Astrocyte (in vitro differentiated cells and primary cell): ENCODE measurements at regions not wholly inside any gene's neighbourhood (a gene's known extent, or its start where the extent isn't known, plus 50 kb on each side); places are given as distances from the start of the nearest gene placed in this dataset.

Experiments used
- DNase-seq: peaks from one replicate; pipeline ENCODE4 v3.0.0-alpha.2; 2010; ENCODE audit warnings: low read depth
- FAIRE-seq: peaks from 2 replicates; lab custom pipeline; 2011; peaks lifted over from hg19 to GRCh38; lab: Jason Lieb, UNC
- H2AFZ ChIP-seq: 2 replicates; pipeline ENCODE4 v1.6.0; 2012; ENCODE audit warnings: low read depth, low read length, inconsistent platforms
- H3K27ac ChIP-seq: 2 replicates; pipeline ENCODE4 v1.5.1; 2011; ENCODE audit warnings: low read depth, low read length, inconsistent platforms
- H3K27me3 ChIP-seq: 2 replicates; pipeline ENCODE4 v1.6.0; 2011; ENCODE audit warnings: low read length, inconsistent platforms; ENCODE audit not compliant: insufficient read depth
- H3K36me3 ChIP-seq: 2 replicates; pipeline ENCODE4 v1.5.1; 2011; ENCODE audit warnings: low read length, inconsistent platforms; ENCODE audit not compliant: insufficient read depth
- H3K4me1 ChIP-seq: 2 replicates; pipeline ENCODE4 v1.5.1; 2011; ENCODE audit warnings: low read length, inconsistent platforms; ENCODE audit not compliant: insufficient read depth
- H3K4me2 ChIP-seq: 2 replicates; pipeline ENCODE4 v1.6.0; 2012; ENCODE audit warnings: low read length, inconsistent platforms
- H3K4me3 ChIP-seq: 2 replicates; pipeline ENCODE4 v1.5.1; 2011; ENCODE audit warnings: low read depth, mild to moderate bottlenecking, low read length, inconsistent platforms; ENCODE audit not compliant: insufficient read depth
- H3K79me2 ChIP-seq: 2 replicates; pipeline ENCODE4 v1.6.0; 2012; ENCODE audit warnings: mild to moderate bottlenecking, low read length, inconsistent platforms; ENCODE audit not compliant: insufficient read depth
- H3K9ac ChIP-seq: 2 replicates; pipeline ENCODE4 v1.6.0; 2012; ENCODE audit warnings: mild to moderate bottlenecking, low read length, inconsistent platforms
- H3K9me3 ChIP-seq: 2 replicates; pipeline ENCODE4 v1.5.1; 2012; ENCODE audit warnings: low read depth, mild to moderate bottlenecking, low read length, inconsistent platforms; ENCODE audit not compliant: insufficient read depth
- H4K20me1 ChIP-seq: 2 replicates; pipeline ENCODE4 v1.6.0; 2012; ENCODE audit warnings: low read length, inconsistent platforms; ENCODE audit not compliant: insufficient read depth
- H3K27ac Mint-ChIP-seq: one replicate; pipeline ENCODE4 v1.8.0; 2021; ENCODE audit warnings: mild to moderate bottlenecking, mixed read lengths; ENCODE audit not compliant: unreplicated experiment
- H3K27me3 Mint-ChIP-seq: one replicate; pipeline ENCODE4 v1.8.0; 2021; ENCODE audit warnings: low read depth, mixed read lengths; ENCODE audit not compliant: unreplicated experiment
- H3K36me3 Mint-ChIP-seq: one replicate; pipeline ENCODE4 v1.8.0; 2021; ENCODE audit warnings: low read depth, mixed read lengths; ENCODE audit not compliant: unreplicated experiment
- H3K4me1 Mint-ChIP-seq: one replicate; pipeline ENCODE4 v1.8.0; 2021; ENCODE audit warnings: low read depth, mixed read lengths; ENCODE audit not compliant: unreplicated experiment
- H3K4me3 Mint-ChIP-seq: one replicate; pipeline ENCODE4 v1.8.0; 2021; ENCODE audit warnings: mild to moderate bottlenecking, moderate library complexity, mixed read lengths; ENCODE audit not compliant: unreplicated experiment
- H3K9me3 Mint-ChIP-seq: one replicate; pipeline ENCODE4 v1.8.0; 2021; ENCODE audit warnings: mild to moderate bottlenecking, mixed read lengths; ENCODE audit not compliant: unreplicated experiment
- EZH2 ChIP-seq: IDR thresholded peaks from 2 replicates; pipeline ENCODE4 v1.6.1; 2012; ENCODE audit warnings: mild to moderate bottlenecking, low read length, inconsistent platforms; ENCODE audit not compliant: insufficient read depth
- TF ChIP-seq, protein P1 (sequence below): IDR thresholded peaks from 2 replicates; pipeline ENCODE4 v1.5.1; 2011; ENCODE audit warnings: low read depth, mild to moderate bottlenecking, inconsistent platforms, low read length, moderate library complexity; ENCODE audit not compliant: insufficient read depth

DNA sequence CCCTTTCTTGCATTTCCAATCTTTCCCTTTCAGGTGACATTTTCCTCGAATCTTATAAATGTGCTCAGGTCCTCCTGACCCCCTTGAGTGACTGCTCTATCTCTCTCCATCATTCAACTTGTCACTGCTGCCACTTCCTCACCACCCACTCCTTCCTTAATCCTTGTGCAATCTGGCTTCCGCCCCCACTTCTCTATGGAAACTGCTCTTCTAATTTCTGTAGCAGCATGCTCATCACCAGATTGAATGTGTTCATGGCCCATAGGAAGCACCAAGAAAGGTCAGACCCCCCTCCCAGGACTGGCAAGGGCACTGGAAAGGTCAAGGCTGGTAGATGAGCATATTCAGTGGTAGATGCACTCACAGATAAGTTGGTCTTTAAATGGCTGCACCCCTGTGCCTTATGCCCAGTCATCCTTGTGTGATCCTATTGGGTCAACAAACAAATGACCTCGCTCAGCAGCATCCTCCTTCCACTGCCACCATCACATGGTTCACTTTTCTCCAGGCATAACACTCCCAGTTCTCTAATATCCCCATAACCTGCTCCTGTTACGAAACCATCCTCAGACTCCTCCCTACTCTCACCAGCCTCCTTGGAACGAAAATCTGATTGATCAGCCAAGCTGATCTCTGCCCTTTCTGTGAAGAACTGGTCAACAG, 288.5 kb upstream of the POU3F1 start:
- Mint-ChIP-seq H3K4me1 (no peaks in the 10 kb centered on the region), H3K36me3 (no peaks in the 10 kb centered on the region), H3K9me3 (peaks cover 2% of the 10 kb centered on the region), H3K27me3 (peaks cover 46% of the 10 kb centered on the region), H3K27ac (no peak overlapping the region), H3K4me3 (no peak overlapping the region)
- H3K79me2 ChIP-seq: no peaks in the 10 kb centered on the region
- H3K36me3 ChIP-seq: no peaks in the 10 kb centered on the region
- H2AFZ ChIP-seq: no peak overlapping the region
- FAIRE-seq: no peak
- TF ChIP-seq, protein P1, sequence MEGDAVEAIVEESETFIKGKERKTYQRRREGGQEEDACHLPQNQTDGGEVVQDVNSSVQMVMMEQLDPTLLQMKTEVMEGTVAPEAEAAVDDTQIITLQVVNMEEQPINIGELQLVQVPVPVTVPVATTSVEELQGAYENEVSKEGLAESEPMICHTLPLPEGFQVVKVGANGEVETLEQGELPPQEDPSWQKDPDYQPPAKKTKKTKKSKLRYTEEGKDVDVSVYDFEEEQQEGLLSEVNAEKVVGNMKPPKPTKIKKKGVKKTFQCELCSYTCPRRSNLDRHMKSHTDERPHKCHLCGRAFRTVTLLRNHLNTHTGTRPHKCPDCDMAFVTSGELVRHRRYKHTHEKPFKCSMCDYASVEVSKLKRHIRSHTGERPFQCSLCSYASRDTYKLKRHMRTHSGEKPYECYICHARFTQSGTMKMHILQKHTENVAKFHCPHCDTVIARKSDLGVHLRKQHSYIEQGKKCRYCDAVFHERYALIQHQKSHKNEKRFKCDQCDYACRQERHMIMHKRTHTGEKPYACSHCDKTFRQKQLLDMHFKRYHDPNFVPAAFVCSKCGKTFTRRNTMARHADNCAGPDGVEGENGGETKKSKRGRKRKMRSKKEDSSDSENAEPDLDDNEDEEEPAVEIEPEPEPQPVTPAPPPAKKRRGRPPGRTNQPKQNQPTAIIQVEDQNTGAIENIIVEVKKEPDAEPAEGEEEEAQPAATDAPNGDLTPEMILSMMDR: no peak
- TF ChIP-seq EZH2: no peak
- H3K4me1 ChIP-seq: no peaks in the 10 kb centered on the region
- DNase-seq: no peak
- peaks cover 14% of the 10 kb centered on the region for H3K27me3 ChIP-seq
- H3K4me3 ChIP-seq: no peak overlapping the region
- H3K9ac ChIP-seq: no peak overlapping the region
- no peak overlapping the region for H3K4me2 ChIP-seq
- H4K20me1 ChIP-seq: no peaks in the 10 kb centered on the region
- H3K9me3 ChIP-seq: no peaks in the 10 kb centered on the region
- no peak overlapping the region for H3K27ac ChIP-seq

DNA sequence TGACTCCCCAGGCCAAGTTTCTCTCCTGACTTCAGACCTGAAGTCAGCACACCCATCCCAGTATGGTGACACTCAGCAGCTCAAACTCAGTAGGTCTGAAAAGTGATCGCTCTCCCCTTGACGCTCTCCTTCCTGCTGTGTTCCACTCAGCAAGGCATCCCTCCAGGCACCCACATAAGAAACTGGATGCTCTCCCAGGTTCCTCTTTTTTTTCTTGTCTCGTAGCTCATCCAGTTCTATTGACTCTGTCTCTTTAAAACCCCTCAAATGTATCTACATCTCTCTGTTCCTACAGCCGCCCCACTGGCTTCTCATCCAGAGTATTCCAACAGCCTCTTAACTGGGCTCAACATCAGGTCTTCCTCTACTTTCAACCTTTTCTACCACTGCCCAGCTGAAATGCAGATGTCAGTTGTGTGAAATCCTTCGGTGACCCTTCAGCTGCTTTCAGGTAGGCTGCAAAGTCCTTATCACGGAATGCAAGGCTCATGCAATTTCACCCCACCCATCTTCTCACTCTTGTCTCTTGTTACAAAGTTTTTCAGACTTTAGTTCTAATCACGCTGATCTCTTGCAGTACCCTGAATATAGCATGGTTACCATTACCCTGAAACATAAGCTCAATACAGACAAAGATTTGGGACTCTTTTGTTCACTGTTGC, 286.2 kb upstream of the POU3F1 start:
- H3K9ac ChIP-seq: no peak overlapping the region
- H3K36me3 ChIP-seq: no peaks in the 10 kb centered on the region
- no peak for FAIRE-seq
- Mint-ChIP-seq H3K4me1 (no peaks in the 10 kb centered on the region), H3K27me3 (peaks cover 41% of the 10 kb centered on the region), H3K36me3 (no peaks in the 10 kb centered on the region), H3K27ac (no peak overlapping the region), H3K4me3 (no peak overlapping the region), H3K9me3 (peaks cover 1% of the 10 kb centered on the region)
- H2AFZ ChIP-seq: no peak overlapping the region
- no peak for TF ChIP-seq EZH2
- H3K79me2 ChIP-seq: no peaks in the 10 kb centered on the region
- H3K27me3 ChIP-seq: peaks cover 15% of the 10 kb centered on the region
- no peaks in the 10 kb centered on the region for H3K9me3 ChIP-seq
- no peaks in the 10 kb centered on the region for H3K4me1 ChIP-seq
- no peak overlapping the region for H3K4me3 ChIP-seq
- no peak overlapping the region for H3K4me2 ChIP-seq
- no peaks in the 10 kb centered on the region for H4K20me1 ChIP-seq
- no peak for DNase-seq
- no peak overlapping the region for H3K27ac ChIP-seq

DNA sequence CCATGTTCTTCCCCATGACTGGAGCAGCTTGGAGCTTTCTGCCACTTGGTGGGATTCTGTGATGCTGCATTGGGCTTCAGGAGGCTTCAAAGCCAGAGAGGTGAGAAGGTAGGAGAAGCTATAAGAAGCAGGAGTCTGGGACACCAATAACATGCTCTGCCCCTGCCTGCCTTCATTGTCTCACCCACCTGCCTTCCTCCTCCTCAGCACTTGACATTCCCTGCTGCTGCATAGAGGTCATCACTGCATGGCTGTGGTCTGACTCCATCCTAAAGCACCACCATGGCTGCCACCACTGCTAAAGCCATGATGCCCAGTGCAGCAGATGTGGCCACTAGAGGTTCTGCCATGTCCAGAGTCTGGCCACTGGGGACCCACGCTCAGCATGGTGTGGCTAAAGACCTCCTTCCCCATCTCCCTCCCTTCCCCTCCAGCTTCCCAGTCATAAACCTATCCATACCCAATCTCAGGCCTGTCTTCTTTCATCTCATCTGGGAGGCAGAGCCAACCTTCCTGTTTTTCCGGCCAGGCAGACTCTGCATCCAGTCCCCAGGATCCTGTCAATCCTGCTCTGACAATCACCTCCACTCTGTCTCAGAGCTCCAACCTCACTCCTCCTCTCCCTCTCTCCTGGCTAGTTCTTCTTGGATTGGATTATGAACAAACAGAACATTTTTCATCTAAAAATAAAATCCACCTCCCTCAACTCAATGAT, 285.1 kb upstream of the POU3F1 start:
- Histone ChIP-seq H3K4me1 (no peaks in the 10 kb centered on the region), H3K79me2 (no peaks in the 10 kb centered on the region), H3K36me3 (no peaks in the 10 kb centered on the region), H4K20me1 (no peaks in the 10 kb centered on the region), H3K9ac (no peak overlapping the region), H3K4me2 (no peak overlapping the region), H3K27me3 (peaks cover 11% of the 10 kb centered on the region), H3K9me3 (no peaks in the 10 kb centered on the region), H2AFZ (no peak overlapping the region), H3K4me3 (no peak overlapping the region), H3K27ac (no peak overlapping the region)
- FAIRE-seq (no peak), DNase-seq (no peak)
- Mint-ChIP-seq H3K27ac (no peak overlapping the region), H3K27me3 (peaks cover 41% of the 10 kb centered on the region), H3K4me1 (no peaks in the 10 kb centered on the region), H3K36me3 (no peaks in the 10 kb centered on the region), H3K9me3 (peaks cover 1% of the 10 kb centered on the region), H3K4me3 (no peak overlapping the region)
- TF ChIP-seq, protein P1: no peak
- TF ChIP-seq EZH2: no peak
